H1 (cell line): ENCODE measurements at regions not wholly inside any gene's neighbourhood (a gene's known extent, or its start where the extent isn't known, plus 50 kb on each side); places are given as distances from the start of the nearest gene placed in this dataset.

Experiments used
- CTCF ChIA-PET: fragments of 300-600 bp; sonication (Branson Sonifier 250); formaldehyde crosslinking; loops from one replicate; lab custom pipeline; 2021; ENCODE audit not compliant: partially characterized antibody; lab: Charles Lee
- POLR2A ChIA-PET: fragments of 300-600 bp; sonication (Branson Sonifier 250); formaldehyde crosslinking; loops from one replicate; lab custom pipeline; 2021; ENCODE audit warnings: inconsistent platforms; ENCODE audit not compliant: partially characterized antibody; lab: Charles Lee
- DNase-seq, 2 experiments: peaks; one replicate each; pipeline versions ENCODE4 v3.0.0 to v3.0.0-alpha.2; 2010 to 2022; ENCODE audit warnings: low spot score in 2 of 2, low read depth in 1 of 2, mixed read lengths in 1 of 2
- FAIRE-seq: peaks from 2 replicates; lab custom pipeline; 2011; peaks lifted over from hg19 to GRCh38; lab: Jason Lieb, UNC
- H2AFZ ChIP-seq: 2 replicates; pipeline ENCODE4 v1.8.1; 2012; ENCODE audit warnings: low read length, inconsistent platforms
- H2AK5ac ChIP-seq: 2 replicates; pipeline ENCODE4 v1.6.1; 2013; ENCODE audit warnings: low read depth, low read length
- H2BK120ac ChIP-seq: replicated peaks from 2 replicates; pipeline ENCODE3; 2013; ENCODE audit warnings: low read depth, low read length, inconsistent platforms
- H2BK12ac ChIP-seq: 2 replicates; pipeline ENCODE4 v1.6.1; 2013; ENCODE audit warnings: low read depth, low read length
- H2BK15ac ChIP-seq: 2 replicates; pipeline ENCODE4 v1.6.1; 2013; ENCODE audit warnings: low read length
- H2BK20ac ChIP-seq: 2 replicates; pipeline ENCODE4 v1.6.1; 2013; ENCODE audit warnings: low read length
- H2BK5ac ChIP-seq: 2 replicates; pipeline ENCODE4 v1.6.1; 2013; ENCODE audit warnings: low read depth, low read length
- H3K14ac ChIP-seq: 2 replicates; pipeline ENCODE4 v1.6.1; 2013; ENCODE audit warnings: inconsistent platforms; ENCODE audit not compliant: insufficient read length
- H3K18ac ChIP-seq: 2 replicates; pipeline ENCODE4 v1.6.1; 2013; ENCODE audit warnings: low read length; ENCODE audit errors: extremely low read depth
- H3K23ac ChIP-seq: 2 replicates; pipeline ENCODE4 v1.6.1; 2013; ENCODE audit warnings: inconsistent platforms; ENCODE audit not compliant: insufficient read length
- H3K23me2 ChIP-seq: 2 replicates; pipeline ENCODE4 v1.6.1; 2013; ENCODE audit warnings: low read depth, low read length
- H3K27ac ChIP-seq: 2 replicates; pipeline ENCODE4 v1.6.1; 2011; ENCODE audit warnings: low read depth, low read length, inconsistent platforms
- H3K27me3 ChIP-seq, 4 experiments: replicated peaks in 1 of 4; 1 replicate in 1 of 4; 2 replicates in 3 of 4; pipeline versions ENCODE4 v1.6.1 to v1.8.1; 2011 to 2013; ENCODE audit warnings: low read length in 3 of 4, mild to moderate bottlenecking in 3 of 4, inconsistent platforms in 2 of 4, mixed read lengths in 2 of 4, moderate library complexity in 1 of 4; ENCODE audit not compliant: control insufficient read depth in 3 of 4, insufficient read depth in 3 of 4; ENCODE audit errors: extremely low read depth in 1 of 4
- H3K36me3 ChIP-seq, 4 experiments: 2 replicates each; pipeline versions ENCODE4 v1.6.1 to v1.8.1; 2011 to 2013; ENCODE audit warnings: mild to moderate bottlenecking in 4 of 4, low read length in 3 of 4, moderate library complexity in 2 of 4, control low read depth in 1 of 4, inconsistent platforms in 1 of 4; ENCODE audit not compliant: insufficient read depth in 4 of 4, control insufficient read depth in 2 of 4
- H3K4ac ChIP-seq: replicated peaks from 2 replicates; pipeline ENCODE3; 2013; ENCODE audit warnings: low read length, low read depth, mixed read lengths, inconsistent platforms; ENCODE audit not compliant: insufficient read length
- H3K4me1 ChIP-seq, 4 experiments: replicated peaks in 1 of 4; 1 replicate in 1 of 4; 2 replicates in 3 of 4; pipeline versions ENCODE4 v1.6.1 to v1.8.1; 2011 to 2013; ENCODE audit warnings: low read length in 3 of 4, inconsistent platforms in 2 of 4, mixed read lengths in 1 of 4; ENCODE audit not compliant: insufficient read depth in 4 of 4, control insufficient read depth in 3 of 4
- H3K4me2 ChIP-seq, 2 experiments: 2 replicates each; pipeline versions ENCODE4 v1.6.1 to v1.8.1; 2011 to 2013; ENCODE audit warnings: low read depth in 2 of 2, low read length in 2 of 2, control low read depth in 1 of 2, inconsistent platforms in 1 of 2, mild to moderate bottlenecking in 1 of 2; ENCODE audit not compliant: insufficient read depth in 1 of 2
- H3K4me3 ChIP-seq, 4 experiments: fragments of 200-600, 300-600 bp in 1 of 4; sonication (generic), shearing (Covaris generic), sonication (Bioruptor Twin) in 1 of 4; 2 replicates each; pipeline versions ENCODE4 v1.5.1 to v1.8.1; 2011 to 2016; ENCODE audit warnings: low read length in 4 of 4, low read depth in 3 of 4, control low read depth in 2 of 4, inconsistent platforms in 2 of 4, mild to moderate bottlenecking in 2 of 4, mixed read lengths in 1 of 4, moderate library complexity in 1 of 4; ENCODE audit not compliant: insufficient read depth in 2 of 4; ENCODE audit errors: extremely low read depth in 1 of 4
- H3K56ac ChIP-seq: replicated peaks from 2 replicates; pipeline ENCODE3; 2013; ENCODE audit warnings: low read depth, mild to moderate bottlenecking, mixed read lengths, low read length, inconsistent platforms; ENCODE audit not compliant: insufficient read length
- H3K79me1 ChIP-seq: 2 replicates; pipeline ENCODE4 v1.6.1; 2013; ENCODE audit warnings: low read depth, low read length, control low read depth
- H3K79me2 ChIP-seq, 2 experiments: 2 replicates each; pipeline versions ENCODE4 v1.6.1 to v1.8.1; 2012 to 2013; ENCODE audit warnings: low read length in 2 of 2, mild to moderate bottlenecking in 2 of 2, inconsistent platforms in 1 of 2; ENCODE audit not compliant: insufficient read depth in 2 of 2, control insufficient read depth in 1 of 2
- H3K9ac ChIP-seq, 4 experiments: replicated peaks in 1 of 4; 1 replicate in 1 of 4; 2 replicates in 3 of 4; pipeline versions ENCODE4 v1.6.1 to v1.8.1; 2011 to 2013; ENCODE audit warnings: low read depth in 3 of 4, low read length in 3 of 4, control low read depth in 2 of 4, mild to moderate bottlenecking in 2 of 4, moderate library complexity in 2 of 4, inconsistent platforms in 1 of 4; ENCODE audit errors: extremely low read depth in 1 of 4
- H3K9me3 ChIP-seq, 2 experiments: 2 replicates each; pipeline versions ENCODE4 v1.6.1 to v1.8.1; 2012 to 2013; ENCODE audit warnings: mild to moderate bottlenecking in 2 of 2, moderate library complexity in 2 of 2, control low read depth in 1 of 2, inconsistent platforms in 1 of 2, low read depth in 1 of 2, low read length in 1 of 2, mixed read lengths in 1 of 2; ENCODE audit not compliant: insufficient read depth in 2 of 2
- H4K20me1 ChIP-seq, 2 experiments: replicated peaks in 1 of 2; 2 replicates each; pipeline versions ENCODE3 to v1.8.1; 2011 to 2013; ENCODE audit warnings: inconsistent platforms in 2 of 2, low read length in 2 of 2, mild to moderate bottlenecking in 1 of 2; ENCODE audit not compliant: insufficient read depth in 2 of 2, control insufficient read depth in 1 of 2
- H4K5ac ChIP-seq: 2 replicates; pipeline ENCODE4 v1.6.1; 2013; ENCODE audit warnings: low read length, low read depth, mixed read lengths, inconsistent platforms; ENCODE audit not compliant: insufficient read length
- H4K8ac ChIP-seq: 2 replicates; pipeline ENCODE4 v1.8.0; 2013; ENCODE audit warnings: mild to moderate bottlenecking, moderate library complexity, low read length, inconsistent platforms; ENCODE audit not compliant: insufficient read depth; ENCODE audit errors: extremely low read depth
- H4K91ac ChIP-seq: replicated peaks from 2 replicates; pipeline ENCODE3; 2013; ENCODE audit warnings: low read length, mixed read lengths, inconsistent platforms; ENCODE audit not compliant: insufficient read length
- EP300 ChIP-seq, 2 experiments: IDR thresholded peaks; 1 replicate in 1 of 2; 2 replicates in 1 of 2; pipeline ENCODE4 v1.6.1; 2011 to 2012; ENCODE audit warnings: low read depth in 2 of 2, low read length in 2 of 2, mild to moderate bottlenecking in 2 of 2, borderline replicate concordance in 1 of 2, inconsistent platforms in 1 of 2, moderate library complexity in 1 of 2
- RBBP5 ChIP-seq: IDR thresholded peaks from 2 replicates; pipeline ENCODE4 v1.7.1; 2012; ENCODE audit warnings: low read depth, mild to moderate bottlenecking, inconsistent platforms, low read length, moderate library complexity, borderline replicate concordance

GRCh38 chr18:43932140-43932539, 654.9 kb upstream of the SYT4 start:
- Histone ChIP-seq H4K91ac (no peak overlapping the region), H4K20me1 (no peaks in the 10 kb centered on the region), H4K8ac (no peak overlapping the region), H3K56ac (no peak overlapping the region), H3K4me2 (no peak overlapping the region), H3K4ac (no peak overlapping the region), H3K27me3 (no peaks in the 10 kb centered on the region), H2AFZ (no peak overlapping the region), H2BK15ac (no peak overlapping the region), H3K23me2 (no peaks in the 10 kb centered on the region), H3K9ac (no peak overlapping the region), H3K79me2 (no peaks in the 10 kb centered on the region), H3K9me3 (no peaks in the 10 kb centered on the region), H3K14ac (no peak overlapping the region), H3K4me3 (no peak overlapping the region), H3K4me1 (no peaks in the 10 kb centered on the region), H2BK20ac (no peak overlapping the region), H3K36me3 (no peaks in the 10 kb centered on the region), H3K18ac (no peak overlapping the region), H2BK5ac (no peak overlapping the region), H3K23ac (no peak overlapping the region), H2BK12ac (no peak overlapping the region), H3K27ac (no peak overlapping the region), H4K5ac (no peak overlapping the region), H3K79me1 (no peaks in the 10 kb centered on the region), H2BK120ac (no peak overlapping the region), H2AK5ac (no peak overlapping the region)
- FAIRE-seq (no peak), DNase-seq (no peak)
- POLR2A ChIA-PET, result no interaction called here
- TF ChIP-seq EP300 (IDR thresholded peaks at IDR 0.05; ENCODE audit: borderline replicate concordance in 1 of 2, low read depth in 2 of 2, low read length in 2 of 2), result no peak
- no peak for TF ChIP-seq RBBP5
- CTCF ChIA-PET, result no interaction called here
